H9 (cell line): ENCODE measurements at regions not wholly inside any gene's neighbourhood (a gene's known extent, or its start where the extent isn't known, plus 50 kb on each side); places are given as distances from the start of the nearest gene placed in this dataset.

ENCODE experiments used
- DNase-seq: peaks from one replicate; pipeline ENCODE4 v3.0.0-alpha.2; 2017
- H2AFZ ChIP-seq: one replicate; pipeline ENCODE4 v1.6.1; 2013; ENCODE audit warnings: mild to moderate bottlenecking, low read length, control low read depth, moderate library complexity
- H2AK5ac ChIP-seq: 2 replicates; pipeline ENCODE4 v1.6.1; 2013; ENCODE audit warnings: low read length, control low read depth, mixed read lengths; ENCODE audit not compliant: insufficient read length
- H2BK120ac ChIP-seq: one replicate; pipeline ENCODE4 v1.6.1; 2013; ENCODE audit warnings: low read depth, mild to moderate bottlenecking, low read length, control low read depth, inconsistent platforms; ENCODE audit not compliant: poor library complexity, severe bottlenecking
- H2BK12ac ChIP-seq: 2 replicates; pipeline ENCODE4 v1.6.1; 2013; ENCODE audit warnings: low read length, control low read depth, mixed read lengths, low read depth; ENCODE audit not compliant: insufficient read length
- H2BK15ac ChIP-seq: 2 replicates; pipeline ENCODE4 v1.6.1; 2013; ENCODE audit warnings: low read depth, low read length, control low read depth
- H2BK20ac ChIP-seq: one replicate; pipeline ENCODE4 v1.6.1; 2013; ENCODE audit warnings: low read depth, mild to moderate bottlenecking, low read length, control low read depth, inconsistent platforms; ENCODE audit not compliant: poor library complexity, severe bottlenecking
- H2BK5ac ChIP-seq: 2 replicates; pipeline ENCODE4 v1.6.1; 2013; ENCODE audit warnings: low read length, control low read depth, mixed read lengths; ENCODE audit not compliant: insufficient read length
- H3K14ac ChIP-seq: 2 replicates; pipeline ENCODE4 v1.6.1; 2013; ENCODE audit warnings: low read length, control low read depth; ENCODE audit not compliant: insufficient read depth
- H3K18ac ChIP-seq: 2 replicates; pipeline ENCODE4 v1.6.1; 2013; ENCODE audit warnings: low read depth, mild to moderate bottlenecking, mixed read lengths, low read length, control low read depth; ENCODE audit not compliant: insufficient read length
- H3K23ac ChIP-seq: 2 replicates; pipeline ENCODE4 v1.6.1; 2013; ENCODE audit warnings: low read length, control low read depth, mixed read lengths, low read depth; ENCODE audit not compliant: insufficient read length
- H3K23me2 ChIP-seq: 2 replicates; pipeline ENCODE4 v1.6.1; 2013; ENCODE audit warnings: low read depth, mild to moderate bottlenecking, mixed read lengths, low read length, control low read depth; ENCODE audit not compliant: insufficient read length, poor library complexity, severe bottlenecking
- H3K27ac ChIP-seq: 2 replicates; pipeline ENCODE4 v1.5.1; 2013; ENCODE audit warnings: low read length, control low read depth, mixed read lengths, low read depth; ENCODE audit not compliant: insufficient read length
- H3K27me3 ChIP-seq: 2 replicates; pipeline ENCODE4 v1.6.1; 2013; ENCODE audit warnings: low read length, control low read depth, inconsistent platforms; ENCODE audit not compliant: insufficient read depth
- H3K4ac ChIP-seq: 2 replicates; pipeline ENCODE4 v1.6.1; 2013; ENCODE audit warnings: low read depth, mild to moderate bottlenecking, control low read depth, inconsistent platforms, low read length, moderate library complexity
- H3K4me1 ChIP-seq: 2 replicates; pipeline ENCODE4 v1.6.1; 2013; ENCODE audit warnings: low read length, control low read depth, inconsistent platforms; ENCODE audit not compliant: insufficient read depth
- H3K4me2 ChIP-seq: 2 replicates; pipeline ENCODE4 v1.6.1; 2013; ENCODE audit warnings: low read length, control low read depth, mixed read lengths; ENCODE audit not compliant: insufficient read length, insufficient read depth
- H3K56ac ChIP-seq: 2 replicates; pipeline ENCODE4 v1.6.1; 2013; ENCODE audit warnings: low read depth, mild to moderate bottlenecking, mixed read lengths, low read length, control low read depth; ENCODE audit not compliant: insufficient read length
- H3K79me1 ChIP-seq: 2 replicates; pipeline ENCODE4 v1.6.1; 2013; ENCODE audit warnings: low read depth, mild to moderate bottlenecking, moderate library complexity, low read length, control low read depth, inconsistent platforms; ENCODE audit not compliant: insufficient read depth, poor library complexity, severe bottlenecking
- H3K79me2 ChIP-seq: 2 replicates; pipeline ENCODE4 v1.6.1; 2013; ENCODE audit warnings: low read length, control low read depth, inconsistent platforms; ENCODE audit not compliant: insufficient read depth
- H3K9ac ChIP-seq: 2 replicates; pipeline ENCODE4 v1.6.1; 2013; ENCODE audit warnings: low read length, control low read depth, mixed read lengths; ENCODE audit not compliant: insufficient read length; ENCODE audit errors: extremely low read depth
- H3K9me3 ChIP-seq: one replicate; pipeline ENCODE4 v1.6.1; 2013; ENCODE audit warnings: low read depth, low read length, inconsistent platforms; ENCODE audit not compliant: control insufficient read depth
- H3T11ph ChIP-seq: one replicate; pipeline ENCODE4 v1.6.1; 2013; ENCODE audit warnings: mild to moderate bottlenecking, low read length, control low read depth, inconsistent platforms
- H4K20me1 ChIP-seq: one replicate; pipeline ENCODE4 v1.6.1; 2013; ENCODE audit not compliant: control insufficient read depth, insufficient read length, insufficient read depth
- H4K5ac ChIP-seq: 2 replicates; pipeline ENCODE4 v1.6.1; 2013; ENCODE audit warnings: low read depth, mild to moderate bottlenecking, mixed read lengths, low read length, control low read depth; ENCODE audit not compliant: insufficient read length
- H4K8ac ChIP-seq: replicated peaks from 2 replicates; pipeline ENCODE4 v1.6.1; 2013; ENCODE audit warnings: low read length, control low read depth, mixed read lengths, low read depth; ENCODE audit not compliant: insufficient read length
- H4K91ac ChIP-seq: 2 replicates; pipeline ENCODE4 v1.6.1; 2013; ENCODE audit warnings: low read depth, mild to moderate bottlenecking, moderate library complexity, mixed read lengths, low read length, control low read depth; ENCODE audit not compliant: insufficient read length
- H3K27ac Mint-ChIP-seq, 3 experiments: 2 replicates in 2 of 3; 3 replicates in 1 of 3; pipeline ENCODE4 v1.8.0; 2020 to 2021; ENCODE audit warnings: mixed read lengths in 3 of 3, mild to moderate bottlenecking in 1 of 3, moderate library complexity in 1 of 3
- H3K27me3 Mint-ChIP-seq: 2 replicates; pipeline ENCODE4 v1.8.0; 2021; ENCODE audit warnings: low read depth, mild to moderate bottlenecking, moderate library complexity, mixed read lengths
- H3K36me3 Mint-ChIP-seq, 3 experiments: 2 replicates in 2 of 3; 3 replicates in 1 of 3; pipeline ENCODE4 v1.8.0; 2020 to 2021; ENCODE audit warnings: low read depth in 3 of 3, mixed read lengths in 3 of 3; ENCODE audit not compliant: insufficient read depth in 1 of 3
- H3K4me1 Mint-ChIP-seq, 2 experiments: 2 replicates each; pipeline ENCODE4 v1.8.0; 2020; ENCODE audit warnings: mixed read lengths in 2 of 2
- H3K4me3 Mint-ChIP-seq, 2 experiments: 2 replicates in 1 of 2; 3 replicates in 1 of 2; pipeline ENCODE4 v1.8.0; 2020 to 2021; ENCODE audit warnings: mild to moderate bottlenecking in 2 of 2, mixed read lengths in 2 of 2, moderate library complexity in 1 of 2
- H3K9me3 Mint-ChIP-seq, 2 experiments: 2 replicates in 1 of 2; 3 replicates in 1 of 2; pipeline ENCODE4 v1.8.0; 2020; ENCODE audit warnings: mild to moderate bottlenecking in 2 of 2, mixed read lengths in 2 of 2, moderate library complexity in 1 of 2
- CTCF ChIP-seq: fragments of 200-600 bp; sonication (generic); conservative IDR thresholded peaks from 3 replicates; pipeline ENCODE4 v1.8.0; 2021; ENCODE audit warnings: antibody characterized with exemption, mild to moderate bottlenecking
- WGBS: extraction: QIAGEN DNeasy Blood & Tissue Kit; methylation state at CpG from one replicate; pipeline ENCODE4 v1.1.7; 2013; ENCODE audit warnings: missing lambda C conversion rate, low lambda C conversion rate, mixed read lengths; ENCODE audit not compliant: insufficient read length; ENCODE audit errors: extremely low coverage; 5-methylcytosine and 5-hydroxymethylcytosine counted together

DNA sequence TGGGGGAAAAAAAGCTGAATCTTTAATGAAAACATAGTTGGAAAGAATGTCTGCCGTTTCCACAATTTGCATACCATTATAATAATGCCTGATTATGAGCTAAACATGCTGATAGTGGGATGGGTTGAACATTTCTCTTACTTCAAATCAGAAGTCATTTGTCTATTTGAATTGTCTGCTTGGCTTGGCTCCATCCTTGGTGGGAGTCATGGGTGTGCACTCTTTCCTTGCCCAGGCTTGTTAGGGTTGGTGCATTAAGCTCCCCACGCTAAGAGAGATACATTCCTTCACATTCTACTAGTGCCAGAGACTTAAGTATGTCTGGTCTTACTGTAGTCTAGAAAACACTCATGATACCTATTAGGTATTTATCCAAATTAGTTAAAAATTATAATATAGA, 121.4 kb upstream of the RARB start:
- DNase-seq: no peak
- no CpG with 5 or more reads among the region's 2 CpGs for WGBS
- Mint-ChIP-seq H3K4me3 (no peak overlapping the region), H3K9me3 (no peaks in the 10 kb centered on the region), H3K36me3 (no peaks in the 10 kb centered on the region), H3K27ac (no peak overlapping the region), H3K27me3 (no peaks in the 10 kb centered on the region), H3K4me1 (peaks cover 8 to 9% of the 10 kb centered on the region in 2 experiments)
- no peak overlapping the region for H3K4me2 ChIP-seq
- H2BK12ac ChIP-seq: no peak overlapping the region
- H2BK5ac ChIP-seq: no peak overlapping the region
- no peak overlapping the region for H3K18ac ChIP-seq
- no peaks in the 10 kb centered on the region for H4K20me1 ChIP-seq
- H3K23ac ChIP-seq: no peak overlapping the region
- no peaks in the 10 kb centered on the region for H3K79me1 ChIP-seq
- H2AFZ ChIP-seq: no peak overlapping the region
- no peaks in the 10 kb centered on the region for H3K4me1 ChIP-seq
- no peak for TF ChIP-seq CTCF
- H4K91ac ChIP-seq: no peak overlapping the region
- no peak overlapping the region for H3K14ac ChIP-seq
- H3K79me2 ChIP-seq: no peaks in the 10 kb centered on the region
- no peak overlapping the region for H2BK120ac ChIP-seq
- no peak overlapping the region for H3K56ac ChIP-seq
- no peaks in the 10 kb centered on the region for H3K23me2 ChIP-seq
- no peak overlapping the region for H4K5ac ChIP-seq
- H3K9me3 ChIP-seq: no peaks in the 10 kb centered on the region
- H2AK5ac ChIP-seq: no peak overlapping the region
- no peaks in the 10 kb centered on the region for H3K27me3 ChIP-seq
- no peak overlapping the region for H3T11ph ChIP-seq
- no peak overlapping the region for H2BK20ac ChIP-seq
- no peak overlapping the region for H3K9ac ChIP-seq
- H4K8ac ChIP-seq: no peak overlapping the region
- H3K27ac ChIP-seq: no peak overlapping the region
- H2BK15ac ChIP-seq: no peak overlapping the region
- H3K4ac ChIP-seq: no peak overlapping the region
